H1 (cell line): ENCODE measurements at regions not wholly inside any gene's neighbourhood (a gene's known extent, or its start where the extent isn't known, plus 50 kb on each side); places are given as distances from the start of the nearest gene placed in this dataset.

Experiments used
- CREB1 ChIP-seq: IDR thresholded peaks from 2 replicates; pipeline ENCODE4 v1.6.1; 2012; ENCODE audit warnings: inconsistent platforms
- HDAC2 ChIP-seq, 2 experiments: fragments of 300-600 bp in 1 of 2; sonication (generic) in 1 of 2; IDR thresholded peaks; 2 replicates each; pipeline ENCODE4 v1.6.1; 2011 to 2012; ENCODE audit warnings: low read depth in 2 of 2, low read length in 2 of 2, mild to moderate bottlenecking in 2 of 2, moderate library complexity in 2 of 2, borderline replicate concordance in 1 of 2, inconsistent platforms in 1 of 2
- JUND ChIP-seq: IDR thresholded peaks from 2 replicates; pipeline ENCODE4 v1.6.1; 2011; ENCODE audit warnings: mild to moderate bottlenecking, improper control_type of control experiment, low read length
- NANOG ChIP-seq: IDR thresholded peaks from 2 replicates; pipeline ENCODE4 v1.6.1; 2011; ENCODE audit warnings: low read length, low read depth, mild to moderate bottlenecking, inconsistent platforms; ENCODE audit not compliant: insufficient read depth, poor library complexity, severe bottlenecking
- SIN3A ChIP-seq, 2 experiments: IDR thresholded peaks in 1 of 2; conservative IDR thresholded peaks in 1 of 2; 2 replicates each; pipeline ENCODE4 v1.6.1; 2011 to 2012; ENCODE audit warnings: low read length in 2 of 2, improper control_type of control experiment in 1 of 2, low read depth in 1 of 2, mild to moderate bottlenecking in 1 of 2
- TAF7 ChIP-seq: optimal IDR thresholded peaks from 2 replicates; pipeline ENCODE3; 2011; ENCODE audit warnings: low read depth, mild to moderate bottlenecking, inconsistent platforms, low read length, moderate library complexity, borderline replicate concordance
- YY1 ChIP-seq: IDR thresholded peaks from 2 replicates; pipeline ENCODE4 v1.6.1; 2011; ENCODE audit warnings: low read depth, mild to moderate bottlenecking, low read length
- TF ChIP-seq, protein P1 (sequence below): fragments of 300-600 bp; sonication (generic); IDR thresholded peaks from 2 replicates; pipeline ENCODE4 v1.7.1; 2012; ENCODE audit warnings: low read length, moderate library complexity, mild to moderate bottlenecking, inconsistent platforms; ENCODE audit not compliant: insufficient replicate concordance
- TF ChIP-seq, protein P2 (sequence below): IDR thresholded peaks from 2 replicates; pipeline ENCODE4 v1.6.1; 2012; ENCODE audit warnings: inconsistent platforms

DNA sequence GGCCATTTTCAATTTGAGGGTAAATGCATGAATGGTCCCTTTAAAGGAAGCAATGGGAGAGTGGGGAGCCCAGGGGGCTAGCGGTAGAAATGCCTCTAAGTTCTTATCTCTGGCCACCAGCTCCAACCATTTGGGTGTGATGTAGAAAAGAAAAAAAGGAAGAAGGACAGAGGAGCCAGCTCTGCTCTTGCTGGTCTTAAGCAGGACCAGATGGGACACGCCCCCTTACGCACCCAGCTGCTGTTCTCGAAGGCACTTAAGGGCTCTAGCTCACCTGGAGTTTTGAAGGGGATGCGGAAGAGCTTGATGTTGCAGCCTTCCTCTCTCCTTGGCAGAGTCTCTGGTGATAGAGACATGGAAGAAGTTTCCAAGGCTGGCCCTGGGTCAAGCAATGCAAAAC is 59.5 kb upstream of the RNF144B start (continued):
- TF ChIP-seq, protein P1, sequence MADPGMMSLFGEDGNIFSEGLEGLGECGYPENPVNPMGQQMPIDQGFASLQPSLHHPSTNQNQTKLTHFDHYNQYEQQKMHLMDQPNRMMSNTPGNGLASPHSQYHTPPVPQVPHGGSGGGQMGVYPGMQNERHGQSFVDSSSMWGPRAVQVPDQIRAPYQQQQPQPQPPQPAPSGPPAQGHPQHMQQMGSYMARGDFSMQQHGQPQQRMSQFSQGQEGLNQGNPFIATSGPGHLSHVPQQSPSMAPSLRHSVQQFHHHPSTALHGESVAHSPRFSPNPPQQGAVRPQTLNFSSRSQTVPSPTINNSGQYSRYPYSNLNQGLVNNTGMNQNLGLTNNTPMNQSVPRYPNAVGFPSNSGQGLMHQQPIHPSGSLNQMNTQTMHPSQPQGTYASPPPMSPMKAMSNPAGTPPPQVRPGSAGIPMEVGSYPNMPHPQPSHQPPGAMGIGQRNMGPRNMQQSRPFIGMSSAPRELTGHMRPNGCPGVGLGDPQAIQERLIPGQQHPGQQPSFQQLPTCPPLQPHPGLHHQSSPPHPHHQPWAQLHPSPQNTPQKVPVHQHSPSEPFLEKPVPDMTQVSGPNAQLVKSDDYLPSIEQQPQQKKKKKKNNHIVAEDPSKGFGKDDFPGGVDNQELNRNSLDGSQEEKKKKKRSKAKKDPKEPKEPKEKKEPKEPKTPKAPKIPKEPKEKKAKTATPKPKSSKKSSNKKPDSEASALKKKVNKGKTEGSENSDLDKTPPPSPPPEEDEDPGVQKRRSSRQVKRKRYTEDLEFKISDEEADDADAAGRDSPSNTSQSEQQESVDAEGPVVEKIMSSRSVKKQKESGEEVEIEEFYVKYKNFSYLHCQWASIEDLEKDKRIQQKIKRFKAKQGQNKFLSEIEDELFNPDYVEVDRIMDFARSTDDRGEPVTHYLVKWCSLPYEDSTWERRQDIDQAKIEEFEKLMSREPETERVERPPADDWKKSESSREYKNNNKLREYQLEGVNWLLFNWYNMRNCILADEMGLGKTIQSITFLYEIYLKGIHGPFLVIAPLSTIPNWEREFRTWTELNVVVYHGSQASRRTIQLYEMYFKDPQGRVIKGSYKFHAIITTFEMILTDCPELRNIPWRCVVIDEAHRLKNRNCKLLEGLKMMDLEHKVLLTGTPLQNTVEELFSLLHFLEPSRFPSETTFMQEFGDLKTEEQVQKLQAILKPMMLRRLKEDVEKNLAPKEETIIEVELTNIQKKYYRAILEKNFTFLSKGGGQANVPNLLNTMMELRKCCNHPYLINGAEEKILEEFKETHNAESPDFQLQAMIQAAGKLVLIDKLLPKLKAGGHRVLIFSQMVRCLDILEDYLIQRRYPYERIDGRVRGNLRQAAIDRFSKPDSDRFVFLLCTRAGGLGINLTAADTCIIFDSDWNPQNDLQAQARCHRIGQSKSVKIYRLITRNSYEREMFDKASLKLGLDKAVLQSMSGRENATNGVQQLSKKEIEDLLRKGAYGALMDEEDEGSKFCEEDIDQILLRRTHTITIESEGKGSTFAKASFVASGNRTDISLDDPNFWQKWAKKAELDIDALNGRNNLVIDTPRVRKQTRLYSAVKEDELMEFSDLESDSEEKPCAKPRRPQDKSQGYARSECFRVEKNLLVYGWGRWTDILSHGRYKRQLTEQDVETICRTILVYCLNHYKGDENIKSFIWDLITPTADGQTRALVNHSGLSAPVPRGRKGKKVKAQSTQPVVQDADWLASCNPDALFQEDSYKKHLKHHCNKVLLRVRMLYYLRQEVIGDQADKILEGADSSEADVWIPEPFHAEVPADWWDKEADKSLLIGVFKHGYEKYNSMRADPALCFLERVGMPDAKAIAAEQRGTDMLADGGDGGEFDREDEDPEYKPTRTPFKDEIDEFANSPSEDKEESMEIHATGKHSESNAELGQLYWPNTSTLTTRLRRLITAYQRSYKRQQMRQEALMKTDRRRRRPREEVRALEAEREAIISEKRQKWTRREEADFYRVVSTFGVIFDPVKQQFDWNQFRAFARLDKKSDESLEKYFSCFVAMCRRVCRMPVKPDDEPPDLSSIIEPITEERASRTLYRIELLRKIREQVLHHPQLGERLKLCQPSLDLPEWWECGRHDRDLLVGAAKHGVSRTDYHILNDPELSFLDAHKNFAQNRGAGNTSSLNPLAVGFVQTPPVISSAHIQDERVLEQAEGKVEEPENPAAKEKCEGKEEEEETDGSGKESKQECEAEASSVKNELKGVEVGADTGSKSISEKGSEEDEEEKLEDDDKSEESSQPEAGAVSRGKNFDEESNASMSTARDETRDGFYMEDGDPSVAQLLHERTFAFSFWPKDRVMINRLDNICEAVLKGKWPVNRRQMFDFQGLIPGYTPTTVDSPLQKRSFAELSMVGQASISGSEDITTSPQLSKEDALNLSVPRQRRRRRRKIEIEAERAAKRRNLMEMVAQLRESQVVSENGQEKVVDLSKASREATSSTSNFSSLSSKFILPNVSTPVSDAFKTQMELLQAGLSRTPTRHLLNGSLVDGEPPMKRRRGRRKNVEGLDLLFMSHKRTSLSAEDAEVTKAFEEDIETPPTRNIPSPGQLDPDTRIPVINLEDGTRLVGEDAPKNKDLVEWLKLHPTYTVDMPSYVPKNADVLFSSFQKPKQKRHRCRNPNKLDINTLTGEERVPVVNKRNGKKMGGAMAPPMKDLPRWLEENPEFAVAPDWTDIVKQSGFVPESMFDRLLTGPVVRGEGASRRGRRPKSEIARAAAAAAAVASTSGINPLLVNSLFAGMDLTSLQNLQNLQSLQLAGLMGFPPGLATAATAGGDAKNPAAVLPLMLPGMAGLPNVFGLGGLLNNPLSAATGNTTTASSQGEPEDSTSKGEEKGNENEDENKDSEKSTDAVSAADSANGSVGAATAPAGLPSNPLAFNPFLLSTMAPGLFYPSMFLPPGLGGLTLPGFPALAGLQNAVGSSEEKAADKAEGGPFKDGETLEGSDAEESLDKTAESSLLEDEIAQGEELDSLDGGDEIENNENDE, result no peak
- TF ChIP-seq HDAC2 (IDR thresholded peaks at IDR 0.05; ENCODE audit: borderline replicate concordance in 1 of 2, low read depth in 2 of 2, low read length in 2 of 2) (no peak), CREB1 (no peak), SIN3A (conservative IDR thresholded peaks at IDR 0.05 in 1 of 2, IDR thresholded peaks at IDR 0.05 in 1 of 2; ENCODE audit: low read depth in 1 of 2, low read length in 2 of 2) (no peak), JUND (no peak), TAF7 (no peak), NANOG (no peak), YY1 (no peak)
- TF ChIP-seq, protein P2, sequence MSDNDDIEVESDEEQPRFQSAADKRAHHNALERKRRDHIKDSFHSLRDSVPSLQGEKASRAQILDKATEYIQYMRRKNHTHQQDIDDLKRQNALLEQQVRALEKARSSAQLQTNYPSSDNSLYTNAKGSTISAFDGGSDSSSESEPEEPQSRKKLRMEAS, result no peak
- TF ChIP-seq, all 59 proteins: peak for 0
